ENCODE measurements at regions not wholly inside any gene's neighbourhood (a gene's known extent, or its start where the extent isn't known, plus 50 kb on each side); places are given as distances from the start of the nearest gene placed in this dataset.

GRCh38 chr16:60902114-60902513 is 1134.1 kb downstream of the CDH8 start:
- no peak for TF ChIP-seq GABPA (IDR thresholded peaks at IDR 0.05 in 1 of 2, conservative IDR thresholded peaks at IDR 0.05 in 1 of 2)
- no peak for TF ChIP-seq CTCF (IDR thresholded peaks at IDR 0.05; ENCODE audit: low read depth, low read length, missing input control)
- TF ChIP-seq YY1 (IDR thresholded peaks at IDR 0.05): no peak
- TF ChIP-seq REST (IDR thresholded peaks at IDR 0.05): no peak
- no peak for TF ChIP-seq TAF1 (conservative IDR thresholded peaks at IDR 0.05)
- no peak for TF ChIP-seq MAX (IDR thresholded peaks at IDR 0.05)

Data from liver (tissue), 3 donors.